GM12801 (cell line): ENCODE measurements at regions not wholly inside any gene's neighbourhood (a gene's known extent, or its start where the extent isn't known, plus 50 kb on each side); places are given as distances from the start of the nearest gene placed in this dataset.

Experiments used
- CTCF ChIP-seq: IDR thresholded peaks from one replicate; pipeline ENCODE4 v1.5.1; 2011; ENCODE audit warnings: control low read depth; ENCODE audit not compliant: insufficient read length; ENCODE audit errors: extremely low read depth

- TF ChIP-seq CTCF: no peak
These were observed 171.3 kb upstream of the USP24 start for GRCh38 chr1:55386456-55386855.

GRCh38 chr1:55385402-55386018 is 170.3 kb upstream of the USP24 start:
- no peak for TF ChIP-seq CTCF

- no peak for TF ChIP-seq CTCF
These were observed 169.5 kb upstream of the USP24 start for GRCh38 chr1:55384637-55385036.

- TF ChIP-seq CTCF: no peak
These were observed 167.7 kb upstream of the USP24 start for GRCh38 chr1:55382806-55383305.

- TF ChIP-seq CTCF: no peak
These were observed 166.8 kb upstream of the USP24 start for GRCh38 chr1:55381983-55382382.

- TF ChIP-seq CTCF: no peak
These were observed 166.3 kb upstream of the USP24 start for GRCh38 chr1:55381491-55381890.

GRCh38 chr1:55380355-55380970 is 165.3 kb upstream of the USP24 start:
- no peak for TF ChIP-seq CTCF
